Thyroid gland (tissue), 4 donors: ENCODE measurements at regions not wholly inside any gene's neighbourhood (a gene's known extent, or its start where the extent isn't known, plus 50 kb on each side); places are given as distances from the start of the nearest gene placed in this dataset.

ENCODE experiments used
- POLR2A ChIP-seq, 2 donors: fragments of 450-650 bp; IDR thresholded peaks; one replicate each; pipeline ENCODE4 v1.6.1; 2017; ENCODE audit warnings: antibody characterized with exemption in 2 of 2, mild to moderate bottlenecking in 2 of 2, moderate library complexity in 1 of 2
- TF ChIP-seq, protein P1 (sequence below), 6 experiments: fragments of 200-600 bp in 3 of 6; fragments of 450-650 bp in 3 of 6; sonication (generic) in 3 of 6; IDR thresholded peaks; one replicate each; pipeline ENCODE4 v1.5.1; 2016 to 2019; ENCODE audit warnings: antibody characterized with exemption in 6 of 6, mild to moderate bottlenecking in 2 of 6, inconsistent platforms in 1 of 6, moderate library complexity in 1 of 6

DNA sequence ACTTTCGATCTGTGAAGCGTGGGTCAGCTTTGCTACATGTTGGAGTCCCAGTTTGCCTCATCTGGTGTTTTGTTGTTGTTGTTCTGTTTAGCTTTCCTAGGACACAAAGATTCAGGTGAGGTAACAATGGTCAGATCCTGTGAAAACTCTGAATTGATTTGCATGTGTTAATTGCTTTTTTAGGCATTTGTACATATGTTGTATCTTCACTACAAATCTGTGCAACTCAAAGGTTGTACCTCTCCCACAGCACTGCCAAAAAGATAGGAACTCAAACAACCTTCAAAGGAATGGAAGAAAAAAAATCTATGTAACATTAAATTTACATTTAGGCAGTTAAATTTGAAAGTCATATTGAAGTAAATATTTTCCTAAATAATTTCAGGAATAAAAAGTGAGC, 518.5 kb upstream of the TENM4 start:
- no peak for TF ChIP-seq POLR2A (IDR thresholded peaks at IDR 0.05)
- TF ChIP-seq, protein P1, sequence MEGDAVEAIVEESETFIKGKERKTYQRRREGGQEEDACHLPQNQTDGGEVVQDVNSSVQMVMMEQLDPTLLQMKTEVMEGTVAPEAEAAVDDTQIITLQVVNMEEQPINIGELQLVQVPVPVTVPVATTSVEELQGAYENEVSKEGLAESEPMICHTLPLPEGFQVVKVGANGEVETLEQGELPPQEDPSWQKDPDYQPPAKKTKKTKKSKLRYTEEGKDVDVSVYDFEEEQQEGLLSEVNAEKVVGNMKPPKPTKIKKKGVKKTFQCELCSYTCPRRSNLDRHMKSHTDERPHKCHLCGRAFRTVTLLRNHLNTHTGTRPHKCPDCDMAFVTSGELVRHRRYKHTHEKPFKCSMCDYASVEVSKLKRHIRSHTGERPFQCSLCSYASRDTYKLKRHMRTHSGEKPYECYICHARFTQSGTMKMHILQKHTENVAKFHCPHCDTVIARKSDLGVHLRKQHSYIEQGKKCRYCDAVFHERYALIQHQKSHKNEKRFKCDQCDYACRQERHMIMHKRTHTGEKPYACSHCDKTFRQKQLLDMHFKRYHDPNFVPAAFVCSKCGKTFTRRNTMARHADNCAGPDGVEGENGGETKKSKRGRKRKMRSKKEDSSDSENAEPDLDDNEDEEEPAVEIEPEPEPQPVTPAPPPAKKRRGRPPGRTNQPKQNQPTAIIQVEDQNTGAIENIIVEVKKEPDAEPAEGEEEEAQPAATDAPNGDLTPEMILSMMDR (IDR thresholded peaks at IDR 0.05), result no peak
